ENCODE measurements at regions not wholly inside any gene's neighbourhood (a gene's known extent, or its start where the extent isn't known, plus 50 kb on each side); places are given as distances from the start of the nearest gene placed in this dataset.

- no peak for ATAC-seq
- TF ChIP-seq CSDC2 (CRISPR knock-in tag; IDR thresholded peaks at IDR 0.05) (no peak), PPARA (CRISPR knock-in tag; IDR thresholded peaks at IDR 0.05; ENCODE audit: borderline replicate concordance) (no peak), ARNTL (CRISPR knock-in tag; IDR thresholded peaks at IDR 0.05; ENCODE audit: borderline replicate concordance, low read depth) (no peak), TSHZ2 (CRISPR knock-in tag; IDR thresholded peaks at IDR 0.05) (no peak), RARB (CRISPR knock-in tag; IDR thresholded peaks at IDR 0.05) (no peak), PATZ1 (CRISPR knock-in tag; IDR thresholded peaks at IDR 0.05; ENCODE audit: borderline replicate concordance) (no peak), ZNF8 (CRISPR knock-in tag; IDR thresholded peaks at IDR 0.05) (no peak), SNAI2 (CRISPR knock-in tag; IDR thresholded peaks at IDR 0.05) (no peak), ZNF565 (CRISPR knock-in tag; conservative IDR thresholded peaks at IDR 0.05; ENCODE audit: low read depth) (no peak), ESRRG (CRISPR knock-in tag; IDR thresholded peaks at IDR 0.05) (no peak), ISL1 (CRISPR knock-in tag; IDR thresholded peaks at IDR 0.05) (no peak), GLIS3 (CRISPR knock-in tag; IDR thresholded peaks at IDR 0.05) (no peak), ZNF70 (CRISPR knock-in tag; IDR thresholded peaks at IDR 0.05) (no peak), OSR1 (CRISPR knock-in tag; IDR thresholded peaks at IDR 0.05) (no peak), ZFP30 (CRISPR knock-in tag; IDR thresholded peaks at IDR 0.05) (no peak), BACH2 (CRISPR knock-in tag; IDR thresholded peaks at IDR 0.05; ENCODE audit: borderline replicate concordance) (no peak), ZC3H10 (CRISPR knock-in tag; IDR thresholded peaks at IDR 0.05) (no peak), ZFP3 (CRISPR knock-in tag; IDR thresholded peaks at IDR 0.05) (no peak)
- TF ChIP-seq, protein P1, sequence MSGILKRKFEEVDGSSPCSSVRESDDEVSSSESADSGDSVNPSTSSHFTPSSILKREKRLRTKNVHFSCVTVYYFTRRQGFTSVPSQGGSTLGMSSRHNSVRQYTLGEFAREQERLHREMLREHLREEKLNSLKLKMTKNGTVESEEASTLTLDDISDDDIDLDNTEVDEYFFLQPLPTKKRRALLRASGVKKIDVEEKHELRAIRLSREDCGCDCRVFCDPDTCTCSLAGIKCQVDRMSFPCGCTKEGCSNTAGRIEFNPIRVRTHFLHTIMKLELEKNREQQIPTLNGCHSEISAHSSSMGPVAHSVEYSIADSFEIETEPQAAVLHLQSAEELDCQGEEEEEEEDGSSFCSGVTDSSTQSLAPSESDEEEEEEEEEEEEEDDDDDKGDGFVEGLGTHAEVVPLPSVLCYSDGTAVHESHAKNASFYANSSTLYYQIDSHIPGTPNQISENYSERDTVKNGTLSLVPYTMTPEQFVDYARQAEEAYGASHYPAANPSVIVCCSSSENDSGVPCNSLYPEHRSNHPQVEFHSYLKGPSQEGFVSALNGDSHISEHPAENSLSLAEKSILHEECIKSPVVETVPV (CRISPR knock-in tag; IDR thresholded peaks at IDR 0.05): no peak
- TF ChIP-seq, protein P2, sequence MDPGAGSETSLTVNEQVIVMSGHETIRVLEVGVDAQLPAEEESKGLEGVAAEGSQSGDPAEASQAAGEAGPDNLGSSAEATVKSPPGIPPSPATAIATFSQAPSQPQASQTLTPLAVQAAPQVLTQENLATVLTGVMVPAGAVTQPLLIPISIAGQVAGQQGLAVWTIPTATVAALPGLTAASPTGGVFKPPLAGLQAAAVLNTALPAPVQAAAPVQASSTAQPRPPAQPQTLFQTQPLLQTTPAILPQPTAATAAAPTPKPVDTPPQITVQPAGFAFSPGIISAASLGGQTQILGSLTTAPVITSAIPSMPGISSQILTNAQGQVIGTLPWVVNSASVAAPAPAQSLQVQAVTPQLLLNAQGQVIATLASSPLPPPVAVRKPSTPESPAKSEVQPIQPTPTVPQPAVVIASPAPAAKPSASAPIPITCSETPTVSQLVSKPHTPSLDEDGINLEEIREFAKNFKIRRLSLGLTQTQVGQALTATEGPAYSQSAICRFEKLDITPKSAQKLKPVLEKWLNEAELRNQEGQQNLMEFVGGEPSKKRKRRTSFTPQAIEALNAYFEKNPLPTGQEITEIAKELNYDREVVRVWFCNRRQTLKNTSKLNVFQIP (CRISPR knock-in tag; IDR thresholded peaks at IDR 0.05; ENCODE audit: borderline replicate concordance, low read depth): no peak
Measured at GRCh38 chr6:167394339-167394738, 69.5 kb downstream of the TTLL2 start.

GRCh38 chr6:167394820-167395219, 69.9 kb downstream of the TTLL2 start:
- TF ChIP-seq ZFP3 (CRISPR knock-in tag; IDR thresholded peaks at IDR 0.05) (no peak), ZNF8 (CRISPR knock-in tag; IDR thresholded peaks at IDR 0.05) (no peak), ESRRG (CRISPR knock-in tag; IDR thresholded peaks at IDR 0.05) (no peak), ZC3H10 (CRISPR knock-in tag; IDR thresholded peaks at IDR 0.05) (no peak), GLIS3 (CRISPR knock-in tag; IDR thresholded peaks at IDR 0.05) (no peak), OSR1 (CRISPR knock-in tag; IDR thresholded peaks at IDR 0.05) (no peak), ZNF565 (CRISPR knock-in tag; conservative IDR thresholded peaks at IDR 0.05; ENCODE audit: low read depth) (no peak), TSHZ2 (CRISPR knock-in tag; IDR thresholded peaks at IDR 0.05) (no peak), CREB5 (CRISPR knock-in tag; IDR thresholded peaks at IDR 0.05; ENCODE audit: low read depth) (no peak), SNAI2 (CRISPR knock-in tag; IDR thresholded peaks at IDR 0.05) (no peak), BACH2 (CRISPR knock-in tag; IDR thresholded peaks at IDR 0.05; ENCODE audit: borderline replicate concordance) (no peak), PATZ1 (CRISPR knock-in tag; IDR thresholded peaks at IDR 0.05; ENCODE audit: borderline replicate concordance) (no peak)
- TF ChIP-seq, protein P2 (CRISPR knock-in tag; IDR thresholded peaks at IDR 0.05; ENCODE audit: borderline replicate concordance, low read depth): no peak
- TF ChIP-seq, protein P1 (CRISPR knock-in tag; IDR thresholded peaks at IDR 0.05): no peak
- no peak for ATAC-seq

Data from SK-N-SH treated with all-trans-retinoic acid at 6 μM for 48 hours (cell line).